Colonic mucosa (tissue), 4 donors: ENCODE measurements at regions not wholly inside any gene's neighbourhood (a gene's known extent, or its start where the extent isn't known, plus 50 kb on each side); places are given as distances from the start of the nearest gene placed in this dataset.

Experiments used
- DNase-seq: peaks from one replicate; pipeline ENCODE4 v3.0.0-alpha.2; 2020
- H3K27ac ChIP-seq: fragments of 200-600 bp; one replicate; pipeline ENCODE4 v1.8.0; 2021
- H3K27me3 ChIP-seq: fragments of 200-600 bp; one replicate; pipeline ENCODE4 v1.8.0; 2021
- H3K36me3 ChIP-seq: fragments of 200-600 bp; one replicate; pipeline ENCODE4 v1.8.0; 2021
- H3K4me1 ChIP-seq: fragments of 200-600 bp; one replicate; pipeline ENCODE4 v1.8.0; 2021; ENCODE audit warnings: mild to moderate bottlenecking
- H3K4me3 ChIP-seq: fragments of 200-600 bp; one replicate; pipeline ENCODE4 v1.8.0; 2021
- H3K9ac ChIP-seq, 2 donors: one replicate each; pipeline ENCODE4 v1.7.0; 2013; ENCODE audit warnings: control low read depth in 2 of 2, low read depth in 2 of 2, low read length in 2 of 2
- H3K9me3 ChIP-seq: fragments of 200-600 bp; one replicate; pipeline ENCODE4 v1.8.0; 2021
- CTCF ChIP-seq: fragments of 200-600 bp; IDR thresholded peaks from one replicate; pipeline ENCODE4 v1.8.0; 2022; ENCODE audit warnings: antibody characterized with exemption, mild to moderate bottlenecking
- intact Hi-C: fragments of 100-400 bp; cut with DNase I; formaldehyde crosslinking; loops from one replicate; pipeline ENCODE4 v1.14.1; 2022
- donor health status: healthy.
- donor health status: DM: no; HTN: no; CAD: no.
- donor health status: DM: no; HTN: no; CAD: no.

- no peaks in the 10 kb centered on the region for H3K36me3 ChIP-seq
- H3K4me3 ChIP-seq: no peak overlapping the region
- no peak overlapping the region for H3K27ac ChIP-seq
- intact Hi-C loops: no loop called here
- no peaks in the 10 kb centered on the region for H3K27me3 ChIP-seq
- H3K4me1 ChIP-seq: no peaks in the 10 kb centered on the region
- no peak for TF ChIP-seq CTCF
- no peak for DNase-seq
- H3K9me3 ChIP-seq: no peaks in the 10 kb centered on the region
- H3K9ac ChIP-seq: no peak overlapping the region
Measured at GRCh38 chrX:65610481-65610880, 57.0 kb upstream of the MSN start.

GRCh38 chrX:65610040-65610439 is 57.4 kb upstream of the MSN start:
- no peak overlapping the region for H3K9ac ChIP-seq
- intact Hi-C loops: no loop called here
- H3K9me3 ChIP-seq: no peaks in the 10 kb centered on the region
- H3K4me3 ChIP-seq: no peak overlapping the region
- no peak overlapping the region for H3K27ac ChIP-seq
- no peak for TF ChIP-seq CTCF
- no peaks in the 10 kb centered on the region for H3K4me1 ChIP-seq
- no peaks in the 10 kb centered on the region for H3K36me3 ChIP-seq
- DNase-seq: no peak
- no peaks in the 10 kb centered on the region for H3K27me3 ChIP-seq

- Histone ChIP-seq H3K27ac (no peak overlapping the region), H3K9me3 (no peaks in the 10 kb centered on the region), H3K4me1 (no peaks in the 10 kb centered on the region), H3K4me3 (no peak overlapping the region), H3K36me3 (no peaks in the 10 kb centered on the region), H3K9ac (no peak overlapping the region), H3K27me3 (no peaks in the 10 kb centered on the region)
- intact Hi-C loops: no loop called here
- TF ChIP-seq CTCF: no peak
- no peak for DNase-seq
Measured at GRCh38 chrX:65609237-65609636, 58.2 kb upstream of the MSN start.

- DNase-seq: no peak
- Histone ChIP-seq H3K9ac (no peak overlapping the region), H3K4me3 (no peak overlapping the region), H3K4me1 (no peaks in the 10 kb centered on the region), H3K9me3 (no peaks in the 10 kb centered on the region), H3K36me3 (no peaks in the 10 kb centered on the region), H3K27me3 (no peaks in the 10 kb centered on the region), H3K27ac (no peak overlapping the region)
- no peak for TF ChIP-seq CTCF
- intact Hi-C loops: no loop called here
Measured at GRCh38 chrX:65608026-65608425, 59.4 kb upstream of the MSN start.

GRCh38 chrX:65607070-65607742 is 60.2 kb upstream of the MSN start:
- intact Hi-C loops: no loop called here
- Histone ChIP-seq H3K4me3 (no peak overlapping the region), H3K27me3 (no peaks in the 10 kb centered on the region), H3K36me3 (no peaks in the 10 kb centered on the region), H3K9me3 (no peaks in the 10 kb centered on the region), H3K4me1 (no peaks in the 10 kb centered on the region), H3K9ac (no peak overlapping the region), H3K27ac (no peak overlapping the region)
- no peak for DNase-seq
- no peak for TF ChIP-seq CTCF
